ENCODE measurements at regions not wholly inside any gene's neighbourhood (a gene's known extent, or its start where the extent isn't known, plus 50 kb on each side); places are given as distances from the start of the nearest gene placed in this dataset.
A peak's percentile ranks its signal among the peaks of the same experiment; 100 is the strongest.

- intact Hi-C loops (cut with DNase I) = no loop called here
- H3K4me3 ChIP-seq = no peak overlapping the region
- no peak for ATAC-seq
- no peaks in the 10 kb centered on the region for H3K36me3 ChIP-seq
- no peak overlapping the region for H3K27ac ChIP-seq
- H3K9me3 ChIP-seq = no peaks in the 10 kb centered on the region
- TF ChIP-seq CTCF (IDR thresholded peaks at IDR 0.05) = no peak
- H3K27me3 ChIP-seq (ENCODE audit: low read depth) = no peaks in the 10 kb centered on the region
- no peak for DNase-seq
- H3K4me1 ChIP-seq = no peaks in the 10 kb centered on the region
Observed at GRCh38 chr3:15977090-15977489, 179.3 kb upstream of the ANKRD28 start.

DNA sequence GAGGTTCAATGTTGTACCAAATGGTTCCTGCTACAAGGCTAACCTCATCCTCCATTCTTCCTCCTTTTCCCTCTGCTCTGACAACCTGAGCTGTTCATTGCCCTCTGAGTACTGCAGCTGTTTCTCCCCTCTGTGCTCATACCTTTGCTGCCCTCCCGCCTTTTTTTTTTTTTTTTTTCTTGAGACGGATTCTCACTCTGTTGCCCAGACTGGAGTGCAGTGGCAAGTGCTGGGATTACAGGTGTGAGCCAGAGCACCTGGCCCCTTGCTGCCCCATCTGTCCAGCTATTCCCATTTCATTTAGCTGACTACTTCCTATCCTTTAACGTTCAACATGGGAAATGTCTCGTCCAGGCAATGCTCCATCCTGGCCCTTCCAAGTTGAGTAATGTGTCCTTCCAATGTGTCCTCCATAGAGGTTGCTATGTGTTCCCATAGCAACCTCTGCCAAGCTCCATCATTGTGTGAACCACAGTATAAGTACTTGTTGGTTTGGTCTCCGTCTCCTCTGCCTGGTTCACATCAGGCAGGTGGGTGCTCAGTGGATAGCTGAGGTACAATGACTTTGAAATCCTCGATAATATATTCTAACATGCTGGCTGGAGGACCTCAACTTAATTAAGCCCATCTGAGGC is 179.9 kb upstream of the ANKRD28 start:
- no peak for DNase-seq
- Histone ChIP-seq H3K9me3 (no peaks in the 10 kb centered on the region), H3K4me1 (peaks cover 2% of the 10 kb centered on the region), H3K36me3 (no peaks in the 10 kb centered on the region), H3K4me3 (no peak overlapping the region), H3K27me3 (ENCODE audit: low read depth) (no peaks in the 10 kb centered on the region), H3K27ac (no peak overlapping the region)
- no peak for ATAC-seq
- no peak for TF ChIP-seq CTCF (IDR thresholded peaks at IDR 0.05)
- intact Hi-C loops (cut with DNase I) = no loop called here

DNA sequence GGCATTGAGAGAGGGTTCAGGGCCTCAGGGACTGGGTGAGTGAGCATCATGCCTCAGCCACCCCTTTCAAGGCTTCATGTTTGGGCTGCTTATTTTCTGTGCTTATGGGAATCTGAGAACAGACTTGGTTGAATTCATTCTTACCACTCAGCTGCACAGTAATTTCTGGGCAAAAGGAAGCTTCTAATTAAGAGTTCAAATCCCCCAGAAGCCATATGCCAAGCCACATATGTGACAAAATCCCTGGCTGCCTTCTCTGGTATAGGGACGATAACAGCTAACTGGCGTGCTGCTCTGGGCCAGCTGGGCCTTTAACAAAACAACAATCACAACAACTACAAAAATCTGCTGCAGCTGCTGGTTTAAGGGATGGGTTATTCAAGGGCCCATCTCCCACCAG is 181.0 kb upstream of the ANKRD28 start:
- no peak overlapping the region for H3K4me3 ChIP-seq
- DNase-seq = no peak
- no peak for TF ChIP-seq CTCF (IDR thresholded peaks at IDR 0.05)
- ATAC-seq = no peak
- H3K27me3 ChIP-seq (ENCODE audit: low read depth) = no peaks in the 10 kb centered on the region
- peaks cover 6% of the 10 kb centered on the region for H3K4me1 ChIP-seq
- H3K9me3 ChIP-seq = no peaks in the 10 kb centered on the region
- no peaks in the 10 kb centered on the region for H3K36me3 ChIP-seq
- no peak overlapping the region for H3K27ac ChIP-seq
- intact Hi-C loops (cut with DNase I) = no loop called here

DNA sequence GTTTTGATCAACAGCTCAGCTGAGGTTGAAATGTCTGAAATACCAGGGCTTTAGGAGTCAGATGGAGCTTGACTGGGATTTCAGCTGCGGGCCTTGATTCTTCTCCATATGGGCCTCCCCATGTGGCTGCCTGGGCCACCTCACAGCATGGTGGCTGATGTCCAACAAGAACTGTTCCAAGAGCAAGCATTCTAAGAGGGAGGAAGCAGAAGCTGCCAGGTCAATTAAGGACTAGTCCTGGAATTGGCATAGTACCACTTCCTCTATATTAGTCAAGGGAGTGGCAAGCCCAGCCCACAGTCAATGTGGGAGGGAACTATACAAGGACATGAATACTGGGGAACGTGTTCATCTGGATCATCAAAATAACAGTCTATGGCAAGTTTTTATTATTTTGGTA is 181.7 kb upstream of the ANKRD28 start:
- Histone ChIP-seq H3K27ac (no peak overlapping the region), H3K4me3 (no peak overlapping the region), H3K9me3 (no peaks in the 10 kb centered on the region), H3K27me3 (ENCODE audit: low read depth) (no peaks in the 10 kb centered on the region), H3K4me1 (peaks cover 6% of the 10 kb centered on the region), H3K36me3 (no peaks in the 10 kb centered on the region)
- ATAC-seq (peak; percentile 41 to 73), DNase-seq (no peak)
- intact Hi-C loops (cut with DNase I) = no loop called here
- TF ChIP-seq CTCF (IDR thresholded peaks at IDR 0.05) = no peak

GRCh38 chr3:15979900-15980299 is 182.1 kb upstream of the ANKRD28 start:
- H3K36me3 ChIP-seq = no peaks in the 10 kb centered on the region
- H3K27me3 ChIP-seq (ENCODE audit: low read depth) = no peaks in the 10 kb centered on the region
- no peak for ATAC-seq
- H3K4me3 ChIP-seq = no peak overlapping the region
- intact Hi-C loops (cut with DNase I) = no loop called here
- no peak overlapping the region for H3K27ac ChIP-seq
- TF ChIP-seq CTCF (IDR thresholded peaks at IDR 0.05) = no peak
- H3K4me1 ChIP-seq = peaks cover 6% of the 10 kb centered on the region
- no peak for DNase-seq
- H3K9me3 ChIP-seq = no peaks in the 10 kb centered on the region

Data from lower lobe of right lung (tissue), 2 donors.